Stimulated activated CD8-positive, alpha-beta memory T cell treated with anti-CD3 and anti-CD28 coated beads, Interleukin-4, amount 100 ng/mL, for 1 hour (primary cell): ENCODE measurements at regions not wholly inside any gene's neighbourhood (a gene's known extent, or its start where the extent isn't known, plus 50 kb on each side); places are given as distances from the start of the nearest gene placed in this dataset.

ENCODE experiments used
- DNase-seq, 2 donors: peaks; one replicate each; pipeline ENCODE4 v3.0.0-alpha.2; 2020; ENCODE audit warnings: low read depth in 2 of 2, low spot score in 1 of 2

DNA sequence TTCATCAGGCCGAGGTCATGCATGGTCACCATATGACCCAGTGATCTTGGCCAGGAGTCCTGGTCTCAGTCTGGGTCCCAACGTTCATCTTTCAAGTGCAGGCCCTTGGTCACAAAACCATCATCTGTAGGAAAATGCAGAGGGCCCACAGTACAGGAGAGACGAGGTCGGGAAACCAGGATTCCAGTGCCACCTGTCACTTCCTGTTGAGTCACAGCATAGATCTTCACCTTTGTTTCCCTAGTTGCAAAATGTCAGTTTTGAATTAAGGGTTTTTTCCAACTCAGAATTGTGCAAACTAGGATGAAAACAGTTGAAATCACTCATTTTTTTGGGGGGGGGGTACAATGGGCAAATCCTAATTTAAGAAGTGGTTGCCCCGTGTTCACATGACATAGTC is 162.2 kb downstream of the INSIG2 start:
- DNase-seq: no peak

- DNase-seq: no peak
Observed at GRCh38 chr2:118250001-118250400, 161.7 kb downstream of the INSIG2 start.

- no peak for DNase-seq
Observed at GRCh38 chr2:118249531-118249930, 161.3 kb downstream of the INSIG2 start.

GRCh38 chr2:118246726-118247125 is 158.5 kb downstream of the INSIG2 start:
- DNase-seq: no peak

DNA sequence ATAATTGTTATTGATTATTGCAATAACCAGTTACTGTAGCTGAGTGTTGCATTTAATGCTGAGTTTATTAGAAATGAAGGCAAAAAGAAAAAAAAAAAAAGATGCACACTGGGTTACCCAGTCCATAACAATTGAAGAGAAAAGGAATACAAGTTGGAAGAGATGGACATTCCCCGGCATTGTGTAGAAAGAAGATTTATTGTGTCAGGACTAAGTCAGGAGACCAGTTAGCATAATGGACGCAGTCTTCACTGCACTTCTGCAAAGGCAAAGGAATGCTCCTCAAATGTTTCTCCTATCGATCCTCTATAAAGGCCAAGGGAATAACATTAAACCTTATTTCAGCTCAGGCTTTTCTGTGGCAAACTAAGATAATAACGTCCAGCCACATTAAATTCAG is 157.8 kb downstream of the INSIG2 start:
- DNase-seq: no peak

DNA sequence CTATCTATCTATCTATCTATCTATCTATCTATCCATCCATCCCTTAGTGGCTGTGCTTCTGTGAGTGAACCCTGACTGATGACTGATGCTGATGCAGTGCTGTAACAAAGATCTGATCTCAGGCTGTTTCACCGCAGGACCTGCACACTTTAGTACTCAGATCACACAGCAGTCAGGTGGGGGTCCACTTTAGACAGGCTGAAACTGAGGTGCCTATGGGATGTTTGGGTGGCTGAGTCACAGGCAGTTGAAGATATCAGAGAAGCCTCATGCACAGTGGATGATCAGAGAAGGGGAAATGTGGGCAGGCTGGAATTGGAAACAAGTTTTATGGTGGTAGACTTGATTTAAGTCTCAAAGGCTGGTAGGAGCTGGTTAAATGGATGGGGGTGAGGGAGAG is 156.4 kb downstream of the INSIG2 start:
- DNase-seq: no peak

DNA sequence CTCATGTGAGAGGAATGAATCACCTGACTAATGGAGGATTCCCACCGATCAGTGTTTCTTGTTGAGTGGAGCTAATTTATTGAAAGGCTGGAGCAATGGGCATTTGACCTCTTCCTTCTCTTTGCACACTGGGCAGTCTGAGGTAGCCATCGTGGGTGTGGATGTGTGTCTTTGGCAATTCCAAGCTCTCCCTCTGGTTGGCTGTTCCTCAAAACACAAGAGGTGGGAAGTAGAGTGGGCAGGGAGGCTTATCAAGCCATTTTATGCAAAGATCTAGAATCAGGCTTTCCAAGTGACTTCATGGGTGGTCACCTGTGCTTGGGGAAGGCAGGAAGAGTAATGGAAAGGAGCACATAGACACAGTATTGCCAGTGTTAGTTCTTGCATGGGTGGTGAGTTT is 154.8 kb downstream of the INSIG2 start:
- no peak for DNase-seq

DNA sequence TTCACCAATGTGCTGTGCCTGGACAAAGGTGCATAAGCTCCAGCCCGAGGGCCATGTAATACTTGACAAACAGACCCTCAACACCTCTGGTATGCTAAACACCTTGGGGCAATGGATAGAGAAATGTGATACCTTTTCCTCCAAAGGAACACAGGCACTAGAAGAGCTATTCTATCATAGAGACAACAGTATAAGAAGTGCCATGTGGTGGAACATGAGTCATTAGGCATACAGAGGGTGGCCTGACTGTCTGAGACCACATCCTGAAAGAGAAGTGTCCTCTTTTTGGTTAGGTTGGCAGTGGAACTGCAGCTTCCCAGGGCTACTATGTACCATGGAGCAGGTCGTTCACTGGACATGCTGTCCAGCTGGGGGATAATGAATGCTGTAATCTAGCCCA is 153.9 kb downstream of the INSIG2 start:
- no peak for DNase-seq

DNA sequence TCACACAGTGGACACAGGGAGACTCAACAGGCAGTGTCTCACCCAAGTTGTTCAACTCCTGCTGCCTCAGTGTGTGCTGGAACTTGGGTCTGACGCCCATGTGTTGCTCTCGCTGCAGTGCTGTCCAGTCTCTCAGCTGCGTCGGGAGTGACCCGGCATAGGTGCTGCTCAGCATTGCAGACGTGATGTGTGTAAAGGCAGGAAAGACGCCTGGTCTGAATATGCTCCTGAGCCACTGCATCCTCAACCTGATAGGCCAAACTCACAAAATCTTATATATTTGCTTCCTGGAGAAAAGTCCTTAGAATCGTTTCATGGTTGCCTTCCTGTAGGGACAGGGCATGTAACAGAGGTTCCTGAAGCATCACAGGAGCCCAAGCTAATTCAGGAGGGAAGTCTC is 152.9 kb downstream of the INSIG2 start:
- no peak for DNase-seq

- no peak for DNase-seq
Observed at GRCh38 chr2:118240276-118240675, 152.0 kb downstream of the INSIG2 start.

DNA sequence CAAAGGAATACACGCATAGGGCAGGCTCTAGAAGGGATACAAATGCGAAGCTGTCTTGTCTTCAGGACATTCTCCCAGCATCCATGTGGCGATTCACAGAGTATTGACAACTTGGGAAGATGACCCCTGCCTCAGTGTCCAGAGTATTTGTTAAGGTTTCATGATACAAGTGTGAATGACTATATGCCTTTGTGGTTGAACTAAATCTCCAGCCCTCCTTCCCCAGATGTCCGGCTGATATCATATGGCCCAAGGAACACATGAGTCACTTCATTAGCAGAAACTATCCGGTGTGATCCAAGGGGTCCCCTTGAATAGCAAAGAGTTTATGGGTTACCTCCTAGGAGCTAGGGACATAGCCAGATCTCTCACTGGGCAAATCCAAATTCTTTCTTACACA is 151.0 kb downstream of the INSIG2 start:
- DNase-seq: no peak

DNA sequence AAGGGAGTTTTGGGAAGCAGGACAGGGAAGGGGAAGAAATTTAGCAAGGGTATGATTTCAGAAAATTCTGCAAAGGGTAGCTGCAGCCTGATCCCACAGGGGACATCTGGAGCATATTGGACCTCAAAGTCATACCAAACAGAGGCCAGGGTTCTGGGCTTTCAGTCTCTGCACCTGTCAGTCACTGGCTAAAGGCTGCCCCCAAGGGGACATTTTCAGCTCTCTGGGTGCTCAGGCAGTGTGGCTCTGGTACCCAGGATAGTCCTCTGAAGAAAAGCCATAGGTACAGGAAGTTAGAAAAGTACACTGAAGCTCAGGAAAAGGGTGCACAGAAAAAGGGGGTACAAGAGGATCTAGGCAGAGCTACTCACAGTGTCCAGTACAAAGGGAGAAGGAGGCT is 149.2 kb downstream of the INSIG2 start:
- DNase-seq: no peak

- no peak for DNase-seq
Observed at GRCh38 chr2:118232796-118233195, 144.5 kb downstream of the INSIG2 start.

DNA sequence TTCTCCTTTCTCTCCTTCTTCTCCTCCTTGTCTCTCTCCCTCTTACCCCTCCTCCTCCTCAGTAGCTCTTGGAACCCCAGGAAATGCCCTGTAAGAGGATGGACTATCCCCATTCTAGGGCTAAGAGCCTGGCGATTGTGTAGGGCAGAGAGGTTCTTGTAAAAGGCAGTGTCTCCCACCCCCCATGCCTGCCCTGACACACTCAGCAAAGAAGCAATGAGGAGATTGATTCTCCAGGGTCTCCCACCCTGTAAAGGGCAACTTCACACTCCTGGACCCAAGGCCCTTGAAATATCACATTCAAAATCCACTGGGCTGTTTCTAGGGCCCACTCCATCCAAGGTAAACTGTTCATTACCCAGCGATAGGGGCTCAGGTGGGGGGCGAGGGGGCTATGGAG is 144.1 kb downstream of the INSIG2 start:
- no peak for DNase-seq

- DNase-seq: no peak
Observed at GRCh38 chr2:118231759-118232158, 143.5 kb downstream of the INSIG2 start.

GRCh38 chr2:118227698-118228508 is 139.6 kb downstream of the INSIG2 start:
- DNase-seq: no peak

GRCh38 chr2:118225666-118226065 is 137.4 kb downstream of the INSIG2 start:
- no peak for DNase-seq

DNA sequence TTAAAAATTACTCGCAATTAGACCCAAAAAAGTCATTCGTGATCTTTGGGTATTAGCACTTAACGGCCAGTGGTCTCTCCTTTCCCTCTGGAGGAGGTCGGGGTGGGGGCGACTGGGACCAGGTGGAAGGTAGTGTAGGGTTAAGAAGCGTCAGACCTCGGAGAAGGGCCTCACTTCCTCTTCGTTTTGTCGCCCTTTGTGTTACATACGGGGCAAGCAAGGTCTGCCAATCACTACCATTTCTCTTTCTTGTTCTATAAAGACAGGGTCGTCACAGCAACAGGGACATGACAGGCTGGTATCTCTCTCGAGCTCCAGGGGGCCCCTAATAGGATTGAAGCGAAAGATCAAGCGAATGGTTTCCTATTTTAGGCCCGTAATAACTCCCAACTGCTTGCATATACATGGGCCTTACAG is 136.6 kb downstream of the INSIG2 start:
- DNase-seq: no peak

DNA sequence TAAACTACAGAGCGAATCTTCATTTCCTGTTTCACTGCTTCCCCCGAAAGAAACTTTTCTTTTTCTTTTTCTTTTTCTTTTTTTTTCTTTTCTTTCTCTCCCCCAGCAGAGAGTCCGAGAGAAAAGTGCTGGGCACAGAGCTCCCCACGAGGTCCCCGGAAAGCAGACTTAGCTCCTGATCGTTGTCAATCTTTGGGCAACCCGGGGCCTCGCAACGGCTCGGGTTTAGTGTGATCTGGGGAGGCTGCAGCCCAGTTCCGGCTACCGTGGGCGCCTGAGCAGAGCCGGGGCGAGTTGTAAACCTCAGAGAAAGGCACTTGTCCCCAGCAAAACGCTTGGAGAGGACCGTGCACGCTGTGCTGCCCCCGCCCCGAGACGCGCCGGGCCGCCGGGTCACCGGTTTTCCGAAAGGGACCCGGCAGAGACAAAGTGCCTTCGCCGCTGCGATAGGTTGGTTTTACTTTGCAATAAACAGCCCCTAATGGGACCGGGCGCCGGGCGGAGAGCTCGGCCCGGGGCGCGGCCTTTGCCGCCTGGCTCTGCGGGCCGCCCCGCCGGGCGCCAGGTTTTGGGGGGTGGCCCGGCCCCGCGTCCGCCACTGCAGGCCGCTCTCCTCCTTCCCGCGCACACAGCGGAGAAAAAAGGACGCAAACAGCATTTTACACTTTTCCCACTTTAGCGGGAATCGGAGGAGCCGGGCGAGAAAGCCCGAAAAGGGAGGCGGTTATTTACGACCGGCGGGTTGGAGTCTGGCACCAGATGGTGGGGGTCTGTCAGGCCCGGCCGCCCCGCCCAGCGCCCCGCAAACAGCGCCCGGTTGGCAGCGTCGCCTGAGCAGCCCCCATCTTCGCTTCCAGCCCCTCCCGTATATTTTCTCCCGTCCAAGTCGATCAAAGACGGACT is 136.0 kb downstream of the INSIG2 start:
- DNase-seq: no peak

DNA sequence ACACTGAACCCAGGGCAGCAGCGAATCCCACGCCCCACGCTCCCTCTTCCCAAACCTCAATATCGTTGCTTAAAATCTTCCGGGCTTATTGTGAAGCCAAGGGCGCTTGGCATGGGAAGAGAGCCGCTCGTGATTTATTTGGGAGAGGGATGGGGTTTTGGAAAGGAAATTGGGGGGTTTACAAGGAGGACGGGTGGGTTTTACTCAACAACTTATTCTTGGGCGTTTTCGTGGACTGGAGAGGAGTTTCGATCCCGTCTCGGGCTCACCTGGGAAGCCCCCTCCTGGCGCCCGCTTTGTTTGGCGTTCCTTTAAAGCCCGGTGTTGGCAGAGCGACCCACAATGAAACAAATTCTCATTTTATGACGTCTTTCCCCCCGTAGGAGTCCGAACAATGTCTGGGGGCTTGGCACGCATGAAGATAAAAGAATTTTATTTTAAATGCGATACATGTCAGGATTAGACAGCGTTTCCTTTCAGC is 135.3 kb downstream of the INSIG2 start:
- DNase-seq: no peak

GRCh38 chr2:118222672-118223421 is 134.6 kb downstream of the INSIG2 start:
- no peak for DNase-seq

GRCh38 chr2:118222273-118222594 is 134.0 kb downstream of the INSIG2 start:
- no peak for DNase-seq
